ENCODE measurements at regions not wholly inside any gene's neighbourhood (a gene's known extent, or its start where the extent isn't known, plus 50 kb on each side); places are given as distances from the start of the nearest gene placed in this dataset.

DNA sequence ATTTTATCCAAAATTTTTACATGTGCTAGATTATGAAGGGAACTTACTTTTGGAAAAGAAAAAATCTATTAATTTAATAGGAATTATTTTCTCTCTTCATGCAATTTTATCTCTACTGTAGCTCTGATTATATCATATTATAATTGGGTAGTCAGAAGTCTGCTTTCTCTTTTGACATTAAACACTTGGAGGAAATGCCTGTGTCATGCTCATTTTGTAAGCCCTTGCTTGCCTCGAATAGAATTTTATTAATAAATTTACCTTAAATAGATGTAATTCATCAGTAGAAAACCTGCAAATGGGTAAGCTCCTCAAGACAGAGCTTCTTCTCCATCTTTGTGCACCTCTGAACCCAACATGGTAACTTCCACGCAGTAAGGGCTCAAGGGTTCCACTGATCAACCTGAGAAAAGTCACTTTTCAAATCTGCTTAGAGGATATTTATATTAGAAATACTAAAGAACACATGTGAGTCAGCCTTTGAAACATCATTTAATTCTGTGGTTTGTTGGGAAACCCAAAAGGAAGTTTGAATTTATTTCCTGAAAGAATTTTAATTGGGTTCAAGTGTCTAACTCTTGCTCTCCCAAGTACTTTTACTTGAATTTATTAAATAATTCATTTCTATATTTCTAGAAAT, 266.0 kb downstream of the ALDH8A1 start:
- H3K4me2 ChIP-seq: no peak overlapping the region
- H3K4me3 ChIP-seq: no peak overlapping the region
- no peak overlapping the region for H2AFZ ChIP-seq (replicated peaks)
- H3K36me3 ChIP-seq: no peaks in the 10 kb centered on the region
- no peak overlapping the region for H3K9ac ChIP-seq
- Mint-ChIP-seq H3K4me1 (peaks cover 2% of the 10 kb centered on the region), H3K9me3 (no peaks in the 10 kb centered on the region), H3K4me3 (no peak overlapping the region), H3K27ac (no peak overlapping the region), H3K36me3 (no peaks in the 10 kb centered on the region), H3K27me3 (ENCODE audit: insufficient read depth, low read depth) (no peaks in the 10 kb centered on the region)
- H3K79me2 ChIP-seq (ENCODE audit: low read depth): no peaks in the 10 kb centered on the region
- H3K9me3 ChIP-seq (ENCODE audit: low read depth): no peaks in the 10 kb centered on the region
- TF ChIP-seq, protein P1, sequence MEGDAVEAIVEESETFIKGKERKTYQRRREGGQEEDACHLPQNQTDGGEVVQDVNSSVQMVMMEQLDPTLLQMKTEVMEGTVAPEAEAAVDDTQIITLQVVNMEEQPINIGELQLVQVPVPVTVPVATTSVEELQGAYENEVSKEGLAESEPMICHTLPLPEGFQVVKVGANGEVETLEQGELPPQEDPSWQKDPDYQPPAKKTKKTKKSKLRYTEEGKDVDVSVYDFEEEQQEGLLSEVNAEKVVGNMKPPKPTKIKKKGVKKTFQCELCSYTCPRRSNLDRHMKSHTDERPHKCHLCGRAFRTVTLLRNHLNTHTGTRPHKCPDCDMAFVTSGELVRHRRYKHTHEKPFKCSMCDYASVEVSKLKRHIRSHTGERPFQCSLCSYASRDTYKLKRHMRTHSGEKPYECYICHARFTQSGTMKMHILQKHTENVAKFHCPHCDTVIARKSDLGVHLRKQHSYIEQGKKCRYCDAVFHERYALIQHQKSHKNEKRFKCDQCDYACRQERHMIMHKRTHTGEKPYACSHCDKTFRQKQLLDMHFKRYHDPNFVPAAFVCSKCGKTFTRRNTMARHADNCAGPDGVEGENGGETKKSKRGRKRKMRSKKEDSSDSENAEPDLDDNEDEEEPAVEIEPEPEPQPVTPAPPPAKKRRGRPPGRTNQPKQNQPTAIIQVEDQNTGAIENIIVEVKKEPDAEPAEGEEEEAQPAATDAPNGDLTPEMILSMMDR (IDR thresholded peaks at IDR 0.05): no peak
- TF ChIP-seq EZH2 (IDR thresholded peaks at IDR 0.05): no peak
- no peak for TF ChIP-seq EZH2phosphoT487 (IDR thresholded peaks at IDR 0.05)
- no peaks in the 10 kb centered on the region for H3F3A ChIP-seq (ENCODE audit: low read depth)
- H3K27ac ChIP-seq: no peak overlapping the region
- no peaks in the 10 kb centered on the region for H3K4me1 ChIP-seq
- DNase-seq (ENCODE audit: low spot score): no peak
- H4K20me1 ChIP-seq (ENCODE audit: low read depth): no peaks in the 10 kb centered on the region
- no peaks in the 10 kb centered on the region for H3K27me3 ChIP-seq

DNA sequence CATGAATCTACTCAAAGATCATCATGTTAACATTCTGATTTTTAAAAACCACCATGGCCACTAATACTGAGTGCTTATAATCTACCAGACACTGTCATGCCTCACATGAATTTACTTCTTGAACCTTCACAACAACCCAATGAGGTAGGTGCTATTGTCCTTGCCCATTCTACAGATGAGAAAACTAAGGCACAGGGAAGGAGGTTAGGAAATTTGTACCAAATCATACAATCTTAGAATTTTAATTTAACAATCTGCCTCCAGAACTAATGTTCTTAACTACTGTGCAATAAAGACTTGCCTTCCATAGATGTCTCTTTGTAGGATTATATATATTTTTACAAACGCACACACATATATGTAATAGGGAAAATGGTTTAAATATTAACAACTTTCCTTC, 269.5 kb downstream of the ALDH8A1 start:
- Histone ChIP-seq H3K27ac (no peak overlapping the region), H3F3A (ENCODE audit: low read depth) (no peaks in the 10 kb centered on the region), H3K4me1 (peaks cover 6% of the 10 kb centered on the region), H3K36me3 (no peaks in the 10 kb centered on the region), H3K4me3 (no peak overlapping the region), H4K20me1 (ENCODE audit: low read depth) (no peaks in the 10 kb centered on the region), H2AFZ (replicated peaks) (no peak overlapping the region), H3K79me2 (ENCODE audit: low read depth) (no peaks in the 10 kb centered on the region), H3K9me3 (ENCODE audit: low read depth) (no peaks in the 10 kb centered on the region), H3K27me3 (no peaks in the 10 kb centered on the region), H3K9ac (no peak overlapping the region), H3K4me2 (no peak overlapping the region)
- TF ChIP-seq EZH2 (IDR thresholded peaks at IDR 0.05): no peak
- TF ChIP-seq, protein P1 (IDR thresholded peaks at IDR 0.05): no peak
- TF ChIP-seq EZH2phosphoT487 (IDR thresholded peaks at IDR 0.05): no peak
- H3K27me3 Mint-ChIP-seq (ENCODE audit: insufficient read depth, low read depth): no peaks in the 10 kb centered on the region
- H3K4me1 Mint-ChIP-seq: peaks cover 22% of the 10 kb centered on the region
- DNase-seq (ENCODE audit: low spot score): no peak
- no peak overlapping the region for H3K4me3 Mint-ChIP-seq
- no peak overlapping the region for H3K27ac Mint-ChIP-seq
- H3K36me3 Mint-ChIP-seq: no peaks in the 10 kb centered on the region
- H3K9me3 Mint-ChIP-seq: no peaks in the 10 kb centered on the region

DNA sequence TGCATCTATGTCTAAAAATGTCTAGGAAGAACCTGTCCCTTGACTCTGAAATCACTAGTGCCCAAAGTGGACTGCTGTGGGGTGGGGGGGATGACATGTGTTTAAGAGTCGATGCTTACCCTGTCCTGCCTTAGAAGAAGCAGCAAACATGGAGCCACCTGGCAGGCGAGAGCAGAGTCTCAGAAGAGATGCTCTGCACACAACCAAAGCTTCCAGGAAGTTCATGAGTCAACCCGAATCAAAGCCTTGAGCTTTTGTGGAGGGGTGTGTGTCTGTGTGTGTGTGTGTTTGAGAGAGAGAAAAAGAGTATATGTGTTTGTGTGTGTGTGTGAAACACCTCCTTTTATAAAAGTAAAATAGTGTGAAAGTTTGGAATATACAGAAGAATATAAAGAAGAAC, 269.9 kb downstream of the ALDH8A1 start:
- Histone ChIP-seq H3K4me1 (peaks cover 10% of the 10 kb centered on the region), H3K27ac (no peak overlapping the region), H3K36me3 (no peaks in the 10 kb centered on the region), H3K9me3 (ENCODE audit: low read depth) (no peaks in the 10 kb centered on the region), H3K4me3 (no peak overlapping the region), H3K9ac (no peak overlapping the region), H4K20me1 (ENCODE audit: low read depth) (no peaks in the 10 kb centered on the region), H3K27me3 (no peaks in the 10 kb centered on the region), H3K79me2 (ENCODE audit: low read depth) (no peaks in the 10 kb centered on the region), H3F3A (ENCODE audit: low read depth) (no peaks in the 10 kb centered on the region), H2AFZ (replicated peaks) (no peak overlapping the region), H3K4me2 (no peak overlapping the region)
- Mint-ChIP-seq H3K9me3 (no peaks in the 10 kb centered on the region), H3K27ac (no peak overlapping the region), H3K27me3 (ENCODE audit: insufficient read depth, low read depth) (no peaks in the 10 kb centered on the region), H3K4me1 (peaks cover 24% of the 10 kb centered on the region), H3K36me3 (no peaks in the 10 kb centered on the region), H3K4me3 (no peak overlapping the region)
- DNase-seq (ENCODE audit: low spot score): no peak
- no peak for TF ChIP-seq EZH2phosphoT487 (IDR thresholded peaks at IDR 0.05)
- TF ChIP-seq EZH2 (IDR thresholded peaks at IDR 0.05): no peak
- TF ChIP-seq, protein P1 (IDR thresholded peaks at IDR 0.05): no peak

Data from neural progenitor cell (in vitro differentiated cells).